Dendritic cell treated with granulocyte-macrophage colony-stimulating factor and Interleukin-4, amounts not matched to agents 40 ng/mL and 50 ng/mL, for 4 days (primary cell): ENCODE measurements at regions not wholly inside any gene's neighbourhood (a gene's known extent, or its start where the extent isn't known, plus 50 kb on each side); places are given as distances from the start of the nearest gene placed in this dataset.

ENCODE experiments used
- H3K27ac Mint-ChIP-seq: one replicate; pipeline ENCODE4 v1.8.0; 2022; ENCODE audit warnings: mild to moderate bottlenecking, mixed read lengths
- H3K27me3 Mint-ChIP-seq: one replicate; pipeline ENCODE4 v1.8.0; 2022; ENCODE audit warnings: mild to moderate bottlenecking, mixed read lengths
- H3K36me3 Mint-ChIP-seq: one replicate; pipeline ENCODE4 v1.8.0; 2022; ENCODE audit warnings: low read depth, mixed read lengths
- H3K4me1 Mint-ChIP-seq: one replicate; pipeline ENCODE4 v1.8.0; 2022; ENCODE audit warnings: low read depth, mixed read lengths
- H3K4me3 Mint-ChIP-seq: one replicate; pipeline ENCODE4 v1.8.0; 2022; ENCODE audit warnings: mild to moderate bottlenecking, moderate library complexity, mixed read lengths
- H3K9me3 Mint-ChIP-seq: one replicate; pipeline ENCODE4 v1.8.0; 2022; ENCODE audit warnings: mixed read lengths
- intact Hi-C: fragments of 100-400 bp; cut with micrococcal nuclease; formaldehyde crosslinking; loops from one replicate; pipeline ENCODE4 v1.15.0; 2022

DNA sequence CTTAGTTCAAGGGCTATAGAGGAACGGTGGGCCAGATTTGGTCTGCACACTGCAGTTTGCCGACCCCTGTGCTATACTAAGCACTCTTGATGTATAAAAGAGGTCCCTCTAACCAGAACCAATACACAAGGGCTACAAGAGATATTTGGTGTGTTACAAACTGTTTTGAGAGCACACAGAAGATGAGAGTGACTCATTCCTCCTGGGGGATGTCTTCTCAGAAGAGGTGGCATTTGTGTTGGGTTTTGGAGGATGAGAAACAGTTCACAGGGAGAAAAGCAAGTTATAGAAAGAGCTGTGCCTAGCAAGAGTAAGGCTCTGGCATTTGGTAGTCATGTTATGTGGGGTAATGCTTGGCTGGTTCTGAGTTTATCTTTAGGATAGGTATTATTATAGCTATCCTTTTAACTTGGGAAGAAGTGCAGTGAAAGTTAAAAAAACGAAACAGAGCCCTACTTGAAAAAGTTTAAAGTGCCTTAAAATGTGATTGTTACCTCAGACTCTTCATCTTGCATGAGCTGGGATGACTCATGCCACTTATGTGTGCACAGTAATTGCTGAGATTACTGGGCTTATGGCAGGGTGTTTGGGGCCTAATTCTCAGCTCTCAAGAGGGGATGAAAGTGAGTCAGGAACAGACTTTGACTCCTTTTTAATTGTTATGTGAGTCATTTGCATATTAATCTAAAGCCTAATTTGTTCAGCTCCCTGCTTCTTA, 160.4 kb downstream of the KIF20B start:
- intact Hi-C loops = no loop called here
- Mint-ChIP-seq H3K27me3 (no peaks in the 10 kb centered on the region), H3K4me1 (peaks cover 17% of the 10 kb centered on the region), H3K9me3 (no peaks in the 10 kb centered on the region), H3K27ac (peak overlapping the region; percentile 50), H3K4me3 (no peak overlapping the region), H3K36me3 (no peaks in the 10 kb centered on the region)

DNA sequence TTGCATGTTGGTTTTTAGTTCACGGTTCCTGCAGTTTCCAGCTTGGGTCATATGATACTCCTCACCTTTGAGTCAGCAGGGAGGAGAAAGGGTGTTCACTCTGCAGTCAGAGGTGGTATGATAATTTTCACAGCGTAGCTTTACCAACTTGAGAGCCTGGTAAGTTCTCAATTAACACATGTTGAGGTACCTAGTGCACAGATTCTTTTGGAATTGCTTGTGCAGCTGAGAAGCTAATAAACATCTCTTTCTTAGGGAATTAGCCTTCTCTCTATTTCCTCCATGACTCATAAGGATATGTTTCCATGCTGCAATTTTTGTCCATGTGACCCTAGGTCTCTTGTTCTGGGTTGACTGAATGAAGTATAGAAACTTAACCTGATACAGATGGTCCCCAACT, 166.6 kb downstream of the KIF20B start:
- no peak overlapping the region for H3K4me3 Mint-ChIP-seq
- intact Hi-C loops = no loop called here
- H3K9me3 Mint-ChIP-seq = no peaks in the 10 kb centered on the region
- H3K4me1 Mint-ChIP-seq = no peaks in the 10 kb centered on the region
- no peaks in the 10 kb centered on the region for H3K27me3 Mint-ChIP-seq
- H3K27ac Mint-ChIP-seq = no peak overlapping the region
- H3K36me3 Mint-ChIP-seq = no peaks in the 10 kb centered on the region

- Mint-ChIP-seq H3K4me1 (no peaks in the 10 kb centered on the region), H3K27ac (no peak overlapping the region)
- intact Hi-C loops = no loop called here
Measured at GRCh38 chr10:89869180-89869579, 167.8 kb downstream of the KIF20B start.

DNA sequence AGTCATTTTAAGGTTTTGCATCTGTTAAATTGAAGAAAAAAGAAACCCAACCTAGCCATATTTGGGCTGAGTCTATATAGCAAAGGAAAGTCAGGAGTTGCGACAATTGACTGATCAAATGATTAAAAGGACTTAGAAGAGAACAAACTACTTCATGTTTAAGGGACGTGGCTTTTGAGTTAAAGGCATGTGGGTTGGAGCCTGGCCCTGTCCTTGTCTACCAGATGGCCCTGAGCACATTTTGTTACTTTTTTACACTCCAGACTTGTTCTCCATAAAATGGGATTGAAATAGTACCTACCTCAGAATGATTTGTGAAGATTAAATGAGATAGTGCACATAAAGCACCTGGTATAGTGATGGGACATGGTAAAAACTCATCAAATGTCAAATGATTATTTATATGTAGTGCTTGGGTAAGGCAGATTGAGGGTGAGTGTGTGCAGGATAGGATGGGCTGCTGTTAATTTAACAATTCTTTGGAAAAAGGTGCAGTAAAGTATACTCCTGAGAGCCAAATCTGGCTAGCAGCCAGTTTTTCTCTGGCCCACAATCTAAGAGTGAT, 168.3 kb downstream of the KIF20B start:
- Mint-ChIP-seq H3K27me3 (no peaks in the 10 kb centered on the region), H3K4me3 (no peak overlapping the region), H3K27ac (no peak overlapping the region), H3K36me3 (no peaks in the 10 kb centered on the region), H3K4me1 (no peaks in the 10 kb centered on the region), H3K9me3 (peaks cover 9% of the 10 kb centered on the region)
- intact Hi-C loops = no loop called here

More at GRCh38 chr10:89869180-89869579, 167.8 kb downstream of the KIF20B start:
- H3K4me3 Mint-ChIP-seq = no peak overlapping the region
- no peaks in the 10 kb centered on the region for H3K36me3 Mint-ChIP-seq
- peaks cover 6% of the 10 kb centered on the region for H3K9me3 Mint-ChIP-seq
- no peaks in the 10 kb centered on the region for H3K27me3 Mint-ChIP-seq

- H3K4me1 Mint-ChIP-seq = no peaks in the 10 kb centered on the region
Measured at GRCh38 chr10:89870936-89871335, 169.5 kb downstream of the KIF20B start.

GRCh38 chr10:89873055-89873454, 171.7 kb downstream of the KIF20B start:
- Mint-ChIP-seq H3K4me1 (no peaks in the 10 kb centered on the region), H3K36me3 (no peaks in the 10 kb centered on the region), H3K27me3 (no peaks in the 10 kb centered on the region), H3K4me3 (no peak overlapping the region), H3K27ac (no peak overlapping the region), H3K9me3 (peaks cover 18% of the 10 kb centered on the region)
- intact Hi-C loops = no loop called here

More at GRCh38 chr10:89870936-89871335, 169.5 kb downstream of the KIF20B start:
- Mint-ChIP-seq H3K9me3 (peaks cover 18% of the 10 kb centered on the region), H3K27ac (no peak overlapping the region), H3K27me3 (no peaks in the 10 kb centered on the region), H3K4me3 (no peak overlapping the region), H3K36me3 (no peaks in the 10 kb centered on the region)
- intact Hi-C loops = no loop called here

GRCh38 chr10:89875557-89875956, 174.2 kb downstream of the KIF20B start:
- H3K27me3 Mint-ChIP-seq = no peaks in the 10 kb centered on the region
- H3K9me3 Mint-ChIP-seq = peaks cover 26% of the 10 kb centered on the region

GRCh38 chr10:89879121-89879520, 177.7 kb downstream of the KIF20B start:
- no peaks in the 10 kb centered on the region for H3K36me3 Mint-ChIP-seq

More at GRCh38 chr10:89875557-89875956, 174.2 kb downstream of the KIF20B start:
- Mint-ChIP-seq H3K27ac (no peak overlapping the region), H3K36me3 (no peaks in the 10 kb centered on the region), H3K4me3 (no peak overlapping the region), H3K4me1 (no peaks in the 10 kb centered on the region)
- intact Hi-C loops = no loop called here

DNA sequence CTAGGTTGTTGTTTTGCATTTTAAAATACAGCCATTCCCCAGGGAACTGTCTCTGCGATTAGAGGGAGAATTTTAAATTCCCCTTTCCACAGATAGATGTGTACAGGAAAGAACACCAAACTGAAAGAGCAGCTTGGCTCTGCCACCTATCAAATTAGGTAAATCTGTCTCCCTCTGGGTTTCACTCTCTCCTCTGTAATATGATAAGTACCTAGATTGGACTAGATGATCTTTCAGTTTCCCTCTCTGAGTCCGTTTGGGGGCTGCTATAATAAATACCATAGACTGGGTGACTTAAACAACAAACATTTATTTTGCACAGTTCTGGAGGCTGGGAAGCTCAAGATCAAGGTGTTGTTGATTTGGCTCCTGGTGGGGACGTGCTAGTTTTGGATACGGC, 186.0 kb downstream of the KIF20B start:
- peaks cover 6% of the 10 kb centered on the region for H3K9me3 Mint-ChIP-seq
- H3K27ac Mint-ChIP-seq = no peak overlapping the region
- H3K4me3 Mint-ChIP-seq = no peak overlapping the region
- intact Hi-C loops = no loop called here
- H3K27me3 Mint-ChIP-seq = no peaks in the 10 kb centered on the region
- H3K36me3 Mint-ChIP-seq = no peaks in the 10 kb centered on the region
- peaks cover 24% of the 10 kb centered on the region for H3K4me1 Mint-ChIP-seq

More at GRCh38 chr10:89879121-89879520, 177.7 kb downstream of the KIF20B start:
- intact Hi-C loops = no loop called here
- Mint-ChIP-seq H3K27me3 (no peaks in the 10 kb centered on the region), H3K4me1 (no peaks in the 10 kb centered on the region), H3K9me3 (peaks cover 45% of the 10 kb centered on the region), H3K4me3 (no peak overlapping the region), H3K27ac (no peak overlapping the region)

GRCh38 chr10:89887830-89888229, 186.4 kb downstream of the KIF20B start:
- peaks cover 24% of the 10 kb centered on the region for H3K4me1 Mint-ChIP-seq
- no peak overlapping the region for H3K4me3 Mint-ChIP-seq
- H3K9me3 Mint-ChIP-seq = peaks cover 2% of the 10 kb centered on the region
- H3K27me3 Mint-ChIP-seq = no peaks in the 10 kb centered on the region
- no peak overlapping the region for H3K27ac Mint-ChIP-seq
- intact Hi-C loops = no loop called here
- no peaks in the 10 kb centered on the region for H3K36me3 Mint-ChIP-seq

- Mint-ChIP-seq H3K27ac (peak overlapping the region; percentile 71), H3K4me1 (peaks cover 24% of the 10 kb centered on the region), H3K4me3 (no peak overlapping the region), H3K27me3 (no peaks in the 10 kb centered on the region), H3K9me3 (no peaks in the 10 kb centered on the region), H3K36me3 (no peaks in the 10 kb centered on the region)
- intact Hi-C loops = no loop called here
Measured at GRCh38 chr10:89888321-89889070, 187.1 kb downstream of the KIF20B start.

DNA sequence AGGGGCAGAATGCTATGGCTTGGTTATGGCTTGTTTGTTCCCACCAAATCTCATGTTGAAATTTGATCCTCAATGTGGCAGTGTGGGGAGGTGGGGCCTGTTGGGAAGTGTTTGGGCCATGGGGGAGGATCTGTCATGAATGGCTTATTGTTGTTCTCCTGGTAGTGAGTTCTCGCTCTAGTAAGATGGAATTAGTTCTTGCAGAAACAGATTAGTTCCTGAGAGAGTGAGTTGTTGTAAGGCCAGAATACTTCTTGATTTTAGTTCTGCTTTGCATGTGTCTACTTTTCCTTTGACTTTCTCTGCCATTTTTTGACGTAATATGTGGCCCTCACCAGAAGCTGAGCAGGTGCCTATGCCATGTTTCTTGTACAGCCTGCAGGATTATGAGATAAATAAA, 188.2 kb downstream of the KIF20B start:
- intact Hi-C loops = no loop called here
- no peaks in the 10 kb centered on the region for H3K9me3 Mint-ChIP-seq
- H3K4me1 Mint-ChIP-seq = peaks cover 24% of the 10 kb centered on the region
- peak overlapping the region; percentile 71 for H3K27ac Mint-ChIP-seq
- no peaks in the 10 kb centered on the region for H3K27me3 Mint-ChIP-seq
- H3K36me3 Mint-ChIP-seq = no peaks in the 10 kb centered on the region
- H3K4me3 Mint-ChIP-seq = no peak overlapping the region

- H3K9me3 Mint-ChIP-seq = peaks cover 10% of the 10 kb centered on the region
- H3K27ac Mint-ChIP-seq = no peak overlapping the region
- no peaks in the 10 kb centered on the region for H3K36me3 Mint-ChIP-seq
- intact Hi-C loops = no loop called here
- peaks cover 24% of the 10 kb centered on the region for H3K4me1 Mint-ChIP-seq
- H3K4me3 Mint-ChIP-seq = no peak overlapping the region
- H3K27me3 Mint-ChIP-seq = no peaks in the 10 kb centered on the region
Measured at GRCh38 chr10:89891006-89891535, 189.7 kb downstream of the KIF20B start.

GRCh38 chr10:89894051-89894450, 192.7 kb downstream of the KIF20B start:
- Mint-ChIP-seq H3K27ac (no peak overlapping the region), H3K27me3 (no peaks in the 10 kb centered on the region), H3K4me3 (no peak overlapping the region), H3K36me3 (no peaks in the 10 kb centered on the region), H3K4me1 (peaks cover 21% of the 10 kb centered on the region), H3K9me3 (peaks cover 19% of the 10 kb centered on the region)
- intact Hi-C loops = no loop called here
